Fibroblast of mammary gland (primary cell): ENCODE measurements at regions not wholly inside any gene's neighbourhood (a gene's known extent, or its start where the extent isn't known, plus 50 kb on each side); places are given as distances from the start of the nearest gene placed in this dataset.

Source experiments
- DNase-seq: peaks from one replicate; pipeline ENCODE4 v3.0.0-alpha.2; 2010; ENCODE audit warnings: low read depth
- H3K4me3 ChIP-seq: 2 replicates; pipeline ENCODE4 v1.5.1; 2011; ENCODE audit warnings: low read depth, mild to moderate bottlenecking, low read length, moderate library complexity; ENCODE audit not compliant: control insufficient read depth
- CTCF ChIP-seq: conservative IDR thresholded peaks from 2 replicates; pipeline ENCODE4 v1.5.1; 2011; ENCODE audit warnings: low read depth, low read length, inconsistent platforms; ENCODE audit not compliant: control insufficient read depth, insufficient read depth

- DNase-seq = no peak
- no peak for TF ChIP-seq CTCF
- H3K4me3 ChIP-seq = no peak overlapping the region
Measured at GRCh38 chr3:94564247-94564646, 501.4 kb downstream of the NSUN3 start.

DNA sequence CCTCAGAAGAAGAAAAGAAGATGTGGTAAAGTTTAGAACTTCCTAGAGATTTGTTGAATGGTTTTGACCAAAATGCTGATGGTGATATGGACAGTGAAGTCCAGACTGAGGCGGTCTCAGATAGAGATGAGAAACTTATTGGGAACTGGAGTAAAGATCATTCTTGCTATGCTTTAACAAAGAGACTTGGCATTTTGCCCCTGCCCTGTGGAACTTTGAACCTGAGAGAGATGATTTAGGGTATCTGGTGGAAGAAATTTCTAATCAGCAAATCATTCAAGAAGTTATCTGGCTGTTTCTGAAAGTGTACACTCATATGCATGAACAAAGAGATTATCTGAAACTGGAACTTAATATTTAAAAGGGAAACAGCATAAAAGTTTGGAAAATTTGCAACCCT, 505.2 kb downstream of the NSUN3 start:
- H3K4me3 ChIP-seq = no peak overlapping the region
- DNase-seq = no peak
- TF ChIP-seq CTCF = no peak

DNA sequence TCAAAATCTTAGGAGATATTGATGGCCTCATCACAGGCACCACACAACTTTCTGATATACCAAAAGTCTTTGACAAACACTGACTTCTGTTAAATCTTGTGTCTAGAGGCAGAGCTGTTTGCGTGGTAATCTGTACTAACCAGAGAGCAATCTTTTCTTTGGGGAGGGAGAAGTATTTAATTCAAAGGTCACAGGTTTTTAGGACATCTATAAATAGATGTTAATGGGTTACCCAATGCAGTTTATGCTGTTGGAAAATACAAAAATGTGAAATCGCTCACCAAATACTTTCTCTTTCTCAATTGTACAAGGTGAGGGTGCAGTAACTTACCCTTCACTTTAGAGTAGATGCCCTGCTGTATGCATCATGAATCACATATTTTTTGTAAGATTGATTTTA, 510.5 kb downstream of the NSUN3 start:
- H3K4me3 ChIP-seq = no peak overlapping the region
- no peak for DNase-seq
- no peak for TF ChIP-seq CTCF

GRCh38 chr3:94587291-94587690, 524.4 kb downstream of the NSUN3 start:
- no peak for TF ChIP-seq CTCF

DNA sequence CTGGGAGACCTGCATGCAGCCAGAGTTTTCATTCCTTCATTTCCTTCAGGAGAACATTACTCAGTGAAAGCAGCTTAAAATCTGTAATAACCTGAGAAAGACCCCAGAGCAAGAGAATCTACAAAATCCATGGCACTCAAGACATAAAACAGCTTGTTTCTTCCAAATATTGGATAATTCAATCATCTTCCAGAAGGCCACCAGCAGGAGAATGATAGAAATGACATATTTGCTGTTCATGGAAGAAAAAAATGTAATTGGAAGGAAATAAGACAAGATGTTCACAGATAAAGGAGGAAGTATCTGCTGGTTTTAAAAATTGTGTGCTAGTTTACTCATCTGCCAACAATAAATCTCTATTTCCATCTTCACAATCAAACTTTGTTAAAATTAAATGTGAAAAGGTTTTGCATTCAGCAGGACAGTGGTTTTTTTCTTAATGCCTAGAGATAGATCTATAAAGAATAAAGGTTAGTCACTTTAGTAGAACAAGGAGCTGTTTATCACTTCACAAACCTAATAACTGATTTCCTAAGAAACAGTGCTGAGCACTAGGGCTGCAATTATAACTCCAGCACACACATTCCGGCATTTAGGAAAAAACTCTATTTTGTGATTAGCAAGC, 530.8 kb downstream of the NSUN3 start:
- H3K4me3 ChIP-seq = no peak overlapping the region
- no peak for DNase-seq
- no peak for TF ChIP-seq CTCF

More at GRCh38 chr3:94587291-94587690, 524.4 kb downstream of the NSUN3 start:
- no peak overlapping the region for H3K4me3 ChIP-seq
- DNase-seq = no peak

GRCh38 chr3:94596141-94596540, 533.3 kb downstream of the NSUN3 start:
- no peak overlapping the region for H3K4me3 ChIP-seq
- DNase-seq = no peak
- TF ChIP-seq CTCF = no peak
